H9 (cell line): ENCODE measurements at regions not wholly inside any gene's neighbourhood (a gene's known extent, or its start where the extent isn't known, plus 50 kb on each side); places are given as distances from the start of the nearest gene placed in this dataset.

Source experiments
- DNase-seq: peaks from one replicate; pipeline ENCODE4 v3.0.0-alpha.2; 2017
- H2AFZ ChIP-seq: one replicate; pipeline ENCODE4 v1.6.1; 2013; ENCODE audit warnings: mild to moderate bottlenecking, low read length, control low read depth, moderate library complexity
- H2AK5ac ChIP-seq: 2 replicates; pipeline ENCODE4 v1.6.1; 2013; ENCODE audit warnings: low read length, control low read depth, mixed read lengths; ENCODE audit not compliant: insufficient read length
- H2BK120ac ChIP-seq: one replicate; pipeline ENCODE4 v1.6.1; 2013; ENCODE audit warnings: low read depth, mild to moderate bottlenecking, low read length, control low read depth, inconsistent platforms; ENCODE audit not compliant: poor library complexity, severe bottlenecking
- H2BK12ac ChIP-seq: 2 replicates; pipeline ENCODE4 v1.6.1; 2013; ENCODE audit warnings: low read length, control low read depth, mixed read lengths, low read depth; ENCODE audit not compliant: insufficient read length
- H2BK15ac ChIP-seq: 2 replicates; pipeline ENCODE4 v1.6.1; 2013; ENCODE audit warnings: low read depth, low read length, control low read depth
- H2BK20ac ChIP-seq: one replicate; pipeline ENCODE4 v1.6.1; 2013; ENCODE audit warnings: low read depth, mild to moderate bottlenecking, low read length, control low read depth, inconsistent platforms; ENCODE audit not compliant: poor library complexity, severe bottlenecking
- H2BK5ac ChIP-seq: 2 replicates; pipeline ENCODE4 v1.6.1; 2013; ENCODE audit warnings: low read length, control low read depth, mixed read lengths; ENCODE audit not compliant: insufficient read length
- H3K14ac ChIP-seq: 2 replicates; pipeline ENCODE4 v1.6.1; 2013; ENCODE audit warnings: low read length, control low read depth; ENCODE audit not compliant: insufficient read depth
- H3K18ac ChIP-seq: 2 replicates; pipeline ENCODE4 v1.6.1; 2013; ENCODE audit warnings: low read depth, mild to moderate bottlenecking, mixed read lengths, low read length, control low read depth; ENCODE audit not compliant: insufficient read length
- H3K23ac ChIP-seq: 2 replicates; pipeline ENCODE4 v1.6.1; 2013; ENCODE audit warnings: low read length, control low read depth, mixed read lengths, low read depth; ENCODE audit not compliant: insufficient read length
- H3K23me2 ChIP-seq: 2 replicates; pipeline ENCODE4 v1.6.1; 2013; ENCODE audit warnings: low read depth, mild to moderate bottlenecking, mixed read lengths, low read length, control low read depth; ENCODE audit not compliant: insufficient read length, poor library complexity, severe bottlenecking
- H3K27ac ChIP-seq: 2 replicates; pipeline ENCODE4 v1.5.1; 2013; ENCODE audit warnings: low read length, control low read depth, mixed read lengths, low read depth; ENCODE audit not compliant: insufficient read length
- H3K27me3 ChIP-seq: 2 replicates; pipeline ENCODE4 v1.6.1; 2013; ENCODE audit warnings: low read length, control low read depth, inconsistent platforms; ENCODE audit not compliant: insufficient read depth
- H3K4ac ChIP-seq: 2 replicates; pipeline ENCODE4 v1.6.1; 2013; ENCODE audit warnings: low read depth, mild to moderate bottlenecking, control low read depth, inconsistent platforms, low read length, moderate library complexity
- H3K4me1 ChIP-seq: 2 replicates; pipeline ENCODE4 v1.6.1; 2013; ENCODE audit warnings: low read length, control low read depth, inconsistent platforms; ENCODE audit not compliant: insufficient read depth
- H3K4me2 ChIP-seq: 2 replicates; pipeline ENCODE4 v1.6.1; 2013; ENCODE audit warnings: low read length, control low read depth, mixed read lengths; ENCODE audit not compliant: insufficient read length, insufficient read depth
- H3K56ac ChIP-seq: 2 replicates; pipeline ENCODE4 v1.6.1; 2013; ENCODE audit warnings: low read depth, mild to moderate bottlenecking, mixed read lengths, low read length, control low read depth; ENCODE audit not compliant: insufficient read length
- H3K79me1 ChIP-seq: 2 replicates; pipeline ENCODE4 v1.6.1; 2013; ENCODE audit warnings: low read depth, mild to moderate bottlenecking, moderate library complexity, low read length, control low read depth, inconsistent platforms; ENCODE audit not compliant: insufficient read depth, poor library complexity, severe bottlenecking
- H3K79me2 ChIP-seq: 2 replicates; pipeline ENCODE4 v1.6.1; 2013; ENCODE audit warnings: low read length, control low read depth, inconsistent platforms; ENCODE audit not compliant: insufficient read depth
- H3K9ac ChIP-seq: 2 replicates; pipeline ENCODE4 v1.6.1; 2013; ENCODE audit warnings: low read length, control low read depth, mixed read lengths; ENCODE audit not compliant: insufficient read length; ENCODE audit errors: extremely low read depth
- H3K9me3 ChIP-seq: one replicate; pipeline ENCODE4 v1.6.1; 2013; ENCODE audit warnings: low read depth, low read length, inconsistent platforms; ENCODE audit not compliant: control insufficient read depth
- H3T11ph ChIP-seq: one replicate; pipeline ENCODE4 v1.6.1; 2013; ENCODE audit warnings: mild to moderate bottlenecking, low read length, control low read depth, inconsistent platforms
- H4K20me1 ChIP-seq: one replicate; pipeline ENCODE4 v1.6.1; 2013; ENCODE audit not compliant: control insufficient read depth, insufficient read length, insufficient read depth
- H4K5ac ChIP-seq: 2 replicates; pipeline ENCODE4 v1.6.1; 2013; ENCODE audit warnings: low read depth, mild to moderate bottlenecking, mixed read lengths, low read length, control low read depth; ENCODE audit not compliant: insufficient read length
- H4K8ac ChIP-seq: replicated peaks from 2 replicates; pipeline ENCODE4 v1.6.1; 2013; ENCODE audit warnings: low read length, control low read depth, mixed read lengths, low read depth; ENCODE audit not compliant: insufficient read length
- H4K91ac ChIP-seq: 2 replicates; pipeline ENCODE4 v1.6.1; 2013; ENCODE audit warnings: low read depth, mild to moderate bottlenecking, moderate library complexity, mixed read lengths, low read length, control low read depth; ENCODE audit not compliant: insufficient read length
- H3K27ac Mint-ChIP-seq, 3 experiments: 2 replicates in 2 of 3; 3 replicates in 1 of 3; pipeline ENCODE4 v1.8.0; 2020 to 2021; ENCODE audit warnings: mixed read lengths in 3 of 3, mild to moderate bottlenecking in 1 of 3, moderate library complexity in 1 of 3
- H3K27me3 Mint-ChIP-seq: 2 replicates; pipeline ENCODE4 v1.8.0; 2021; ENCODE audit warnings: low read depth, mild to moderate bottlenecking, moderate library complexity, mixed read lengths
- H3K36me3 Mint-ChIP-seq, 3 experiments: 2 replicates in 2 of 3; 3 replicates in 1 of 3; pipeline ENCODE4 v1.8.0; 2020 to 2021; ENCODE audit warnings: low read depth in 3 of 3, mixed read lengths in 3 of 3; ENCODE audit not compliant: insufficient read depth in 1 of 3
- H3K4me1 Mint-ChIP-seq, 2 experiments: 2 replicates each; pipeline ENCODE4 v1.8.0; 2020; ENCODE audit warnings: mixed read lengths in 2 of 2
- H3K4me3 Mint-ChIP-seq, 2 experiments: 2 replicates in 1 of 2; 3 replicates in 1 of 2; pipeline ENCODE4 v1.8.0; 2020 to 2021; ENCODE audit warnings: mild to moderate bottlenecking in 2 of 2, mixed read lengths in 2 of 2, moderate library complexity in 1 of 2
- H3K9me3 Mint-ChIP-seq, 2 experiments: 2 replicates in 1 of 2; 3 replicates in 1 of 2; pipeline ENCODE4 v1.8.0; 2020; ENCODE audit warnings: mild to moderate bottlenecking in 2 of 2, mixed read lengths in 2 of 2, moderate library complexity in 1 of 2
- whole genome bisulfite sequencing: extraction: QIAGEN DNeasy Blood & Tissue Kit; methylation state at CpG from one replicate; pipeline ENCODE4 v1.1.7; 2013; ENCODE audit warnings: missing lambda C conversion rate, low lambda C conversion rate, mixed read lengths; ENCODE audit not compliant: insufficient read length; ENCODE audit errors: extremely low coverage; 5-methylcytosine and 5-hydroxymethylcytosine counted together
- TF ChIP-seq, protein P1 (sequence below): fragments of 200-600 bp; sonication (generic); conservative IDR thresholded peaks from 3 replicates; pipeline ENCODE4 v1.8.0; 2021; ENCODE audit warnings: antibody characterized with exemption, mild to moderate bottlenecking

DNA sequence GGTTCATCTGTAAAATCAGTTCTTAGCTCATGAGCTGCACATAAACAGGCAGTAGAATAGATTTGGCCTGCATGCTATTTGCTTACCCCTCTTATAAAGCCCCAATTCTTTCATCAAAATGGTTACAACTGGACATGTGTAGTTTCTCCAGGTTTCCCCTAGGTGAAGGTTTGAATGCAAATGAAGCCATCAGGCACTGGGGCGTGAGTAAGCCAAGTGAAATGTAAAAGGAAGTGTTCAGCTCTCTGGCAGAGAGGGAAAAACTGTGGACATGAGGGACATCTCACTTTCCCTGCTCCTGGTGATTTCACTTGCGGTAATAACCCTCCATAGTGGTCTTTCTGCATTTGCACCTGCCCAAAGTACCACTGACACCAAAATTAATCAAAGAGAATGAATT is 1402.3 kb upstream of the LRRTM1 start:
- Histone ChIP-seq H2BK12ac (no peak overlapping the region), H3K23ac (no peak overlapping the region), H2AFZ (no peak overlapping the region), H3K14ac (no peak overlapping the region), H4K91ac (no peak overlapping the region), H3K4ac (no peak overlapping the region), H3K4me2 (no peak overlapping the region), H4K8ac (no peak overlapping the region), H4K5ac (no peak overlapping the region), H3K27me3 (no peaks in the 10 kb centered on the region), H3K9me3 (no peaks in the 10 kb centered on the region), H3K23me2 (no peaks in the 10 kb centered on the region), H3K18ac (no peak overlapping the region), H2BK120ac (no peak overlapping the region), H3K56ac (no peak overlapping the region), H3K27ac (no peak overlapping the region), H3K4me1 (no peaks in the 10 kb centered on the region; the same call in 1 of the 2 replicates), H3K79me2 (no peaks in the 10 kb centered on the region), H3K79me1 (no peaks in the 10 kb centered on the region), H2AK5ac (no peak overlapping the region), H4K20me1 (no peaks in the 10 kb centered on the region), H2BK15ac (no peak overlapping the region), H3T11ph (no peak overlapping the region), H3K9ac (no peak overlapping the region), H2BK5ac (no peak overlapping the region), H2BK20ac (no peak overlapping the region)
- no peak for DNase-seq
- no peak overlapping the region for H3K27ac Mint-ChIP-seq
- no peaks in the 10 kb centered on the region for H3K9me3 Mint-ChIP-seq
- H3K4me1 Mint-ChIP-seq: no peaks in the 10 kb centered on the region
- H3K27me3 Mint-ChIP-seq: no peaks in the 10 kb centered on the region
- WGBS: no CpG with 5 or more reads among the region's 2 CpGs
- TF ChIP-seq, protein P1, sequence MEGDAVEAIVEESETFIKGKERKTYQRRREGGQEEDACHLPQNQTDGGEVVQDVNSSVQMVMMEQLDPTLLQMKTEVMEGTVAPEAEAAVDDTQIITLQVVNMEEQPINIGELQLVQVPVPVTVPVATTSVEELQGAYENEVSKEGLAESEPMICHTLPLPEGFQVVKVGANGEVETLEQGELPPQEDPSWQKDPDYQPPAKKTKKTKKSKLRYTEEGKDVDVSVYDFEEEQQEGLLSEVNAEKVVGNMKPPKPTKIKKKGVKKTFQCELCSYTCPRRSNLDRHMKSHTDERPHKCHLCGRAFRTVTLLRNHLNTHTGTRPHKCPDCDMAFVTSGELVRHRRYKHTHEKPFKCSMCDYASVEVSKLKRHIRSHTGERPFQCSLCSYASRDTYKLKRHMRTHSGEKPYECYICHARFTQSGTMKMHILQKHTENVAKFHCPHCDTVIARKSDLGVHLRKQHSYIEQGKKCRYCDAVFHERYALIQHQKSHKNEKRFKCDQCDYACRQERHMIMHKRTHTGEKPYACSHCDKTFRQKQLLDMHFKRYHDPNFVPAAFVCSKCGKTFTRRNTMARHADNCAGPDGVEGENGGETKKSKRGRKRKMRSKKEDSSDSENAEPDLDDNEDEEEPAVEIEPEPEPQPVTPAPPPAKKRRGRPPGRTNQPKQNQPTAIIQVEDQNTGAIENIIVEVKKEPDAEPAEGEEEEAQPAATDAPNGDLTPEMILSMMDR: no peak
- no peaks in the 10 kb centered on the region for H3K36me3 Mint-ChIP-seq
- no peak overlapping the region for H3K4me3 Mint-ChIP-seq
